ENCODE measurements at regions not wholly inside any gene's neighbourhood (a gene's known extent, or its start where the extent isn't known, plus 50 kb on each side); places are given as distances from the start of the nearest gene placed in this dataset.

DNA sequence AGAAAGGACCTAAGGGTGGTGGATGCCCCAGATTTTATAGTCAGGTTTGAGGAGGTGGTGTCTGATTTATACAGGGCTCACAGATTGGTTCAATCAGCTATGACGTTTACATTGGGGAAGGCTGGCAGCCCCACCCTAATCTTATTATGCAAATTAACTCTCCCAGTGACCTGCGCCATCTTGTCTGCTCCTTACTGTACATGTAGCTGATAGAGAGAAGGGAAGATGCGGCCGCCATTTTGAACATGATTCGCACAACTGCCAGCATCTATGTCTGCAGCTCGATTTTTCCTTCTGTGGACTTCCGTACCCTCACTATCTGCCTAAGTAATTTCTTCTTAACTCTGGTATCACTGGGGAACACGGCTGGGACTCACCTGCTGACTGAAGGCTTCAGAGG, 619.0 kb upstream of the DPP6 start:
- ATAC-seq (replicated peaks) = no peak
- Mint-ChIP-seq H3K27me3 (no peaks in the 10 kb centered on the region), H3K4me3 (no peak overlapping the region)

DNA sequence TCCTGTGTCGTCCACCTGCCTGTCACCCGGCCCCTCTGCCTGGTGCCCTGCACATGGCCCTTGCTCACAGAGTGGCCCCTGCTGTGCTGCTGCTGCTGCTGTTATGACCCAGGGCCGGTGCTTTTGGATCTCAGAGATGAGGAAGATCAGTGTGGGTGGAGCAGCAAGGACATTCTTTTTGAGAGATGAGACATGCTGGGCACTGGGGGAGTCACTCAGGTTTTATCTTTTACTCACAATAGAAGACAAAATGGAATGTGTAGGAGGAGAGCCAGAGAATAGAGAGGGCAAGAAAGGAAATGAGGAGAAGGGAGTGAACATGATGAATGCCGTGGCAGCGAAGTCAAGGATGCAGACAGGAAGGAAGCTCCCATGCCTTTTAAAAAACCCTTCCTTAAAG, 611.5 kb upstream of the DPP6 start:
- no peaks in the 10 kb centered on the region for H3K27me3 Mint-ChIP-seq

More for the DNA sequence above, 619.0 kb upstream of the DPP6 start:
- Mint-ChIP-seq H3K4me1 (ENCODE audit: low read depth in 2 of 2) (no peaks in the 10 kb centered on the region), H3K36me3 (ENCODE audit: insufficient read depth) (no peaks in the 10 kb centered on the region), H3K27ac (no peak overlapping the region), H3K9me3 (peaks cover 7 to 31% of the 10 kb centered on the region in 2 donors)
- DNase-seq = no peak

DNA sequence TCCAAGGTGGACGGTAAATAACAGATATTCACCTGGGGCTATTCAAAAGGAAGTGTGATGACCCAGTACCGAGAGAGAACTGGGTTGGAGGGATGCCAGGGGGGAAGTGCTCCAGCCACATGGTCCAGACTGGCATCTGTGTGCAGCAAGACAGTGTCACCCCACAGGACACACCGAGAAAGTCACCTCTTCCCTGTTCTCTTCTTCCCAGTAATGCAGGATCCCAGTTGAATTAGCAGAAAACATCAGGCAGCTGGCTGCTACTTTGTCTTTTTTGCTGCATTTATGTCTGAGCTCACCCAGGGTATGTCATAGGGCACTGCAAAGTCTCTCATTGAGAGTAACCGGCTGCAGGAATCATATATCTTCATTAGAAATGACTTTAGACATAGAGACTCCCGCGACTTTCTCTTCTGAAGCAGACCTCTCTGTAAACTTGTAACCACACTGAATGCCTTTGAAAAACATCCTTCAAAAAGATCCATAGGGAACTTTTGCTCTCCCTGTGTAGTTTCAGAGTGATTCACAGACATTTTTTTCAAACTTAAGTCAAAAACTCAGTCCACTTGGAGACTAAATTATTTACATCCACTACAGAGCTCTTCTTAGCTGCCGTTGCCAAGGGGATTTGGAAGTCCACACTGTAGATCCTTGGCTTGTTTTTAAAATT, 609.0 kb upstream of the DPP6 start:
- no peaks in the 10 kb centered on the region for H3K27me3 Mint-ChIP-seq
- H3K9me3 Mint-ChIP-seq = peaks cover 2 to 9% of the 10 kb centered on the region in 2 donors
- ATAC-seq (replicated peaks) = no peak
- H3K4me1 Mint-ChIP-seq (ENCODE audit: low read depth in 2 of 2) = no peaks in the 10 kb centered on the region
- no peak for DNase-seq
- H3K36me3 Mint-ChIP-seq (ENCODE audit: insufficient read depth) = no peaks in the 10 kb centered on the region
- no peak overlapping the region for H3K4me3 Mint-ChIP-seq
- H3K27ac Mint-ChIP-seq = no peak overlapping the region

More for the DNA sequence above, 611.5 kb upstream of the DPP6 start:
- Mint-ChIP-seq H3K4me3 (no peak overlapping the region), H3K4me1 (ENCODE audit: low read depth in 2 of 2) (no peaks in the 10 kb centered on the region), H3K9me3 (peaks cover 6 to 16% of the 10 kb centered on the region in 2 donors), H3K27ac (no peak overlapping the region), H3K36me3 (ENCODE audit: insufficient read depth) (no peaks in the 10 kb centered on the region)
- ATAC-seq (replicated peaks) (no peak), DNase-seq (no peak)

DNA sequence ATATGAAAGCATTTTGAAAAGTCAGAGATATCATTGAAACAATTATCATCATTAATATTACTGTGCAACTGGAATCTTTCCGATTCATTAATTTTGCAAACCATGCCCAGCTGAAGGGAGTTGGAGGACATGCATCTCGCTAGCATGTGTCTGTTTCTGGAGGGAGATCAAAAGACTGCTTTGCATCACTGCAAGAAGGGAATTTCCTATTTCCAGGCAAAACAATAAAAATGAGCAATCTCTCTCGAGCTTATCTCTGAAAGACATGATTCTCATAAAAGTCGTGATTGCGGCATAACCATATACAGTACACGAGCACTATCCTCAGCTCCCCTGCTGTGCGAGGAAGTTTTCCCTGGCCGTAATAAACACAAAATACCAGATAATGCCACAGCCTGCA, 607.6 kb upstream of the DPP6 start:
- H3K27me3 Mint-ChIP-seq = no peaks in the 10 kb centered on the region
- H3K9me3 Mint-ChIP-seq = peaks cover 6 to 9% of the 10 kb centered on the region in 2 donors
- H3K36me3 Mint-ChIP-seq (ENCODE audit: insufficient read depth) = no peaks in the 10 kb centered on the region
- no peak for ATAC-seq (replicated peaks)
- DNase-seq = no peak
- H3K4me1 Mint-ChIP-seq (ENCODE audit: low read depth in 2 of 2) = no peaks in the 10 kb centered on the region
- H3K4me3 Mint-ChIP-seq = no peak overlapping the region
- no peak overlapping the region for H3K27ac Mint-ChIP-seq

DNA sequence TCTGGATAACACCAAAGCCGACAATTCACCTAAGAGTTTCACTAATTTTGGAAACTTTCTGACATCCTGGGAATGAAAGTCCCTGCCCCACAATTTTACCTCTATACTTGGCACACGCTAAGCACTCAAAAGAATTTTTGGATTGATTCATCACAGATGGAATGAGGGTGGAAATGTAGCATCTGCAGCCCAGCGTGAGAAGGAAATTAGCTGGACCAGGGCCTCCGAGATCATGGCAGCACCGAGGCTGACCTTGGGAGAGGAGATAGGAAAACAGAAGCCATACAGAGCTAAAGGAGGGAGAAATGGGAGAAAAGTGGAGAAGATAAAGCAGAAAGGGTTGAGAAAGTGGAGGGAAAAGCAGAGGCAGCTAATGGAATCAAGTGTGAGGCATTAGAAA, 606.6 kb upstream of the DPP6 start:
- DNase-seq (no peak), ATAC-seq (replicated peaks) (no peak)
- Mint-ChIP-seq H3K27ac (no peak overlapping the region), H3K9me3 (peaks cover 4 to 6% of the 10 kb centered on the region in 2 donors), H3K4me3 (no peak overlapping the region), H3K36me3 (ENCODE audit: insufficient read depth) (no peaks in the 10 kb centered on the region), H3K27me3 (no peaks in the 10 kb centered on the region), H3K4me1 (ENCODE audit: low read depth in 2 of 2) (no peaks in the 10 kb centered on the region)

DNA sequence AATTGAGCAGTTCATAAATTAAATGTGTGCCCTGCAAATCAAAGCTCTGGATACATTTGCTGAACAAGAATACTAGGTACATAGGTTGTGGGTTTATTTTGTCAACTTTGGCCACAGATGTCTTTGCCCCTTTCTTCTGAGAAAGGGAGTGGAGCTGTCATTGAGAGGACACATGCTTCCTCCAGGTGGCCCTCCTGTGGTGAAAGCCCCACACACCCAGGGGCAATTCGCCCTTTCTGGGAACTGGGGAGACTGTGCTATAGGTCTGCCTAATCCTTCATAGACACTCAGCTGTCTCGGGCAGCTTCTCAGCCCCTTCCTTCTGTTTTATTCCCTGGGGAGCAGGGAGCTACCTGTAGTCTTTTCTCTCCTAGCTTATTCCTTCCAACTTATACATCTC, 605.7 kb upstream of the DPP6 start:
- H3K9me3 Mint-ChIP-seq = peaks cover 8 to 10% of the 10 kb centered on the region in 2 donors
- no peak for DNase-seq
- ATAC-seq (replicated peaks) = no peak
- no peaks in the 10 kb centered on the region for H3K27me3 Mint-ChIP-seq
- H3K4me1 Mint-ChIP-seq (ENCODE audit: low read depth in 2 of 2) = no peaks in the 10 kb centered on the region
- H3K36me3 Mint-ChIP-seq (ENCODE audit: insufficient read depth) = no peaks in the 10 kb centered on the region
- no peak overlapping the region for H3K4me3 Mint-ChIP-seq
- no peak overlapping the region for H3K27ac Mint-ChIP-seq

- Mint-ChIP-seq H3K9me3 (peaks cover 10 to 13% of the 10 kb centered on the region in 2 donors), H3K36me3 (ENCODE audit: insufficient read depth) (no peaks in the 10 kb centered on the region), H3K4me1 (ENCODE audit: low read depth in 2 of 2) (no peaks in the 10 kb centered on the region), H3K4me3 (no peak overlapping the region), H3K27me3 (no peaks in the 10 kb centered on the region), H3K27ac (no peak overlapping the region)
- DNase-seq = no peak
- ATAC-seq (replicated peaks) = no peak
Measured at GRCh38 chr7:153447011-153447410, 605.2 kb upstream of the DPP6 start.

- no peak for DNase-seq
- Mint-ChIP-seq H3K4me1 (ENCODE audit: low read depth in 2 of 2) (no peaks in the 10 kb centered on the region), H3K27ac (no peak overlapping the region), H3K36me3 (ENCODE audit: insufficient read depth) (no peaks in the 10 kb centered on the region), H3K4me3 (no peak overlapping the region), H3K9me3 (peaks cover 9 to 27% of the 10 kb centered on the region in 2 donors), H3K27me3 (no peaks in the 10 kb centered on the region)
- ATAC-seq (replicated peaks) = no peak
Measured at GRCh38 chr7:153452661-153453060, 599.5 kb upstream of the DPP6 start.

DNA sequence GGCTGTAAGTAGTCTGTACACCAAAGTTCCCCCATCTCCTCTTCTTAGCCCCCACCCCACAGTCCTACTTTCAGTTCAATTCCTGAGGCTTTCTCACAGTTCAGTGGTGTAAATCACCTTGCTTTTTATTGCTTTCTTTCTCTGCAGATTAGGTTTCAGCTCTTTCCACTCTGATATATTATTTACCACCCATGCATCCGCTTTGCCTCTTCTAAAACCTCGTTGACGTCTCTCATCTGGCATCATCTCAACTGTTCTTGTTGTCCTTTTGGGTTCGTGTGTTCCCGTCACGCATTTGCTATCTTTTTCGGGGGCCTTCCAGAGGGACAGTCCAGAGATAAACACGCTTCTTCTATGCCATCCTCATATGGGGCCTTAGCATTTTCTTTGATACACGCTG, 597.9 kb upstream of the DPP6 start:
- Mint-ChIP-seq H3K36me3 (ENCODE audit: insufficient read depth) (no peaks in the 10 kb centered on the region), H3K9me3 (peaks cover 7 to 27% of the 10 kb centered on the region in 2 donors), H3K4me1 (ENCODE audit: low read depth in 2 of 2) (no peaks in the 10 kb centered on the region), H3K27me3 (no peaks in the 10 kb centered on the region), H3K4me3 (no peak overlapping the region), H3K27ac (no peak overlapping the region)
- no peak for DNase-seq
- ATAC-seq (replicated peaks) = no peak

GRCh38 chr7:153457746-153458145, 594.5 kb upstream of the DPP6 start:
- no peaks in the 10 kb centered on the region for H3K4me1 Mint-ChIP-seq (ENCODE audit: low read depth in 2 of 2)
- H3K27me3 Mint-ChIP-seq = no peaks in the 10 kb centered on the region

GRCh38 chr7:153470004-153470671, 582.1 kb upstream of the DPP6 start:
- H3K4me3 Mint-ChIP-seq = no peak overlapping the region
- ATAC-seq (replicated peaks) = no peak
- DNase-seq = no peak
- no peaks in the 10 kb centered on the region for H3K36me3 Mint-ChIP-seq (ENCODE audit: insufficient read depth)
- H3K9me3 Mint-ChIP-seq = peaks cover 11 to 13% of the 10 kb centered on the region in 2 donors
- no peak overlapping the region for H3K27ac Mint-ChIP-seq
- H3K27me3 Mint-ChIP-seq = no peaks in the 10 kb centered on the region
- no peaks in the 10 kb centered on the region for H3K4me1 Mint-ChIP-seq (ENCODE audit: low read depth in 2 of 2)

More at GRCh38 chr7:153457746-153458145, 594.5 kb upstream of the DPP6 start:
- no peak for ATAC-seq (replicated peaks)
- H3K9me3 Mint-ChIP-seq = peaks cover 6 to 7% of the 10 kb centered on the region in 2 donors
- H3K36me3 Mint-ChIP-seq (ENCODE audit: insufficient read depth) = no peaks in the 10 kb centered on the region
- H3K4me3 Mint-ChIP-seq = no peak overlapping the region
- no peak for DNase-seq
- H3K27ac Mint-ChIP-seq = no peak overlapping the region

- H3K27me3 Mint-ChIP-seq = no peaks in the 10 kb centered on the region
Measured at GRCh38 chr7:153472516-153472915, 579.7 kb upstream of the DPP6 start.

GRCh38 chr7:153473185-153473584, 579.0 kb upstream of the DPP6 start:
- Mint-ChIP-seq H3K27me3 (no peaks in the 10 kb centered on the region), H3K36me3 (ENCODE audit: insufficient read depth) (no peaks in the 10 kb centered on the region), H3K4me1 (ENCODE audit: low read depth in 2 of 2) (no peaks in the 10 kb centered on the region), H3K27ac (no peak overlapping the region), H3K9me3 (peaks cover 7 to 11% of the 10 kb centered on the region in 2 donors), H3K4me3 (no peak overlapping the region)
- ATAC-seq (replicated peaks) = no peak
- no peak for DNase-seq

More at GRCh38 chr7:153472516-153472915, 579.7 kb upstream of the DPP6 start:
- Mint-ChIP-seq H3K4me3 (no peak overlapping the region), H3K36me3 (ENCODE audit: insufficient read depth) (no peaks in the 10 kb centered on the region), H3K4me1 (ENCODE audit: low read depth in 2 of 2) (no peaks in the 10 kb centered on the region), H3K9me3 (peaks cover 7 to 11% of the 10 kb centered on the region in 2 donors), H3K27ac (no peak overlapping the region)
- DNase-seq (no peak), ATAC-seq (replicated peaks) (no peak)

- Mint-ChIP-seq H3K27me3 (no peaks in the 10 kb centered on the region), H3K9me3 (peaks cover 7 to 8% of the 10 kb centered on the region in 2 donors), H3K4me3 (no peak overlapping the region), H3K4me1 (ENCODE audit: low read depth in 2 of 2) (no peaks in the 10 kb centered on the region), H3K36me3 (ENCODE audit: insufficient read depth) (no peaks in the 10 kb centered on the region), H3K27ac (no peak overlapping the region)
- ATAC-seq (replicated peaks) (no peak), DNase-seq (no peak)
Measured at GRCh38 chr7:153475239-153475638, 577.0 kb upstream of the DPP6 start.

Data from effector memory CD8-positive, alpha-beta T cell (primary cell).